ENCODE measurements at regions not wholly inside any gene's neighbourhood (a gene's known extent, or its start where the extent isn't known, plus 50 kb on each side); places are given as distances from the start of the nearest gene placed in this dataset.

GRCh38 chr21:32184065-32184464 lies 94.8 kb downstream of the MIS18A start:
- DNase-seq (ENCODE audit: low read depth): no peak

- DNase-seq (ENCODE audit: low read depth): no peak
Measured at GRCh38 chr21:32183396-32183795, 95.5 kb downstream of the MIS18A start.

GRCh38 chr21:32182449-32182848 lies 96.4 kb downstream of the MIS18A start:
- no peak for DNase-seq (ENCODE audit: low read depth)

GRCh38 chr21:32181457-32181856 lies 97.4 kb downstream of the MIS18A start:
- no peak for DNase-seq (ENCODE audit: low read depth)

- DNase-seq (ENCODE audit: low read depth): no peak
Measured at GRCh38 chr21:32174819-32175218, 104.0 kb downstream of the MIS18A start.

GRCh38 chr21:32173121-32173724 lies 105.6 kb downstream of the MIS18A start:
- no peak for DNase-seq (ENCODE audit: low read depth)

GRCh38 chr21:32172106-32172505 lies 106.7 kb downstream of the MIS18A start:
- no peak for DNase-seq (ENCODE audit: low read depth)

- DNase-seq (ENCODE audit: low read depth): no peak
Measured at GRCh38 chr21:32167513-32167912, 111.3 kb downstream of the MIS18A start.

- DNase-seq (ENCODE audit: low read depth): no peak
Measured at GRCh38 chr21:32163386-32163785, 115.5 kb downstream of the MIS18A start.

- no peak for DNase-seq (ENCODE audit: low read depth)
Measured at GRCh38 chr21:32162727-32163320, 116.0 kb downstream of the MIS18A start.

GRCh38 chr21:32155226-32155625 lies 123.6 kb downstream of the MIS18A start:
- DNase-seq (ENCODE audit: low read depth): no peak

- DNase-seq (ENCODE audit: low read depth): no peak
Measured at GRCh38 chr21:32147041-32147440, 131.8 kb downstream of the MIS18A start.

GRCh38 chr21:32144851-32145250 lies 134.0 kb downstream of the MIS18A start:
- DNase-seq (ENCODE audit: low read depth): no peak

GRCh38 chr21:32143241-32143939 lies 135.5 kb downstream of the MIS18A start:
- peak; percentile 62 for DNase-seq (ENCODE audit: low read depth)

- no peak for DNase-seq (ENCODE audit: low read depth)
Measured at GRCh38 chr21:32141318-32141633, 137.6 kb downstream of the MIS18A start.

- DNase-seq (ENCODE audit: low read depth): no peak
Measured at GRCh38 chr21:32140604-32141317, 138.1 kb downstream of the MIS18A start.

GRCh38 chr21:32140151-32140550 lies 138.7 kb downstream of the MIS18A start:
- DNase-seq (ENCODE audit: low read depth): no peak

- DNase-seq (ENCODE audit: low read depth): no peak
Measured at GRCh38 chr21:32138658-32139057, 140.2 kb downstream of the MIS18A start.

GRCh38 chr21:32137931-32138330 lies 140.9 kb downstream of the MIS18A start:
- DNase-seq (ENCODE audit: low read depth): no peak

- no peak for DNase-seq (ENCODE audit: low read depth)
Measured at GRCh38 chr21:32137266-32137665, 141.6 kb downstream of the MIS18A start.

GRCh38 chr21:32136546-32136945 lies 142.3 kb downstream of the MIS18A start:
- no peak for DNase-seq (ENCODE audit: low read depth)

- DNase-seq (ENCODE audit: low read depth): peak; percentile 58
Measured at GRCh38 chr21:32135401-32136363, 143.2 kb downstream of the MIS18A start.

All from GM04504 (cell line).